ENCODE measurements at regions not wholly inside any gene's neighbourhood (a gene's known extent, or its start where the extent isn't known, plus 50 kb on each side); places are given as distances from the start of the nearest gene placed in this dataset.

GRCh38 chr15:79164465-79164864 is 73.9 kb upstream of the RASGRF1 start:
- DNase-seq (ENCODE audit: extremely low read depth, insufficient read length) = no peak
- H3K4me3 ChIP-seq (replicated peaks; ENCODE audit: low read depth, low read length) = no peak overlapping the region
- H3K36me3 ChIP-seq (ENCODE audit: control insufficient read depth, insufficient read depth, low read length) = no peaks in the 10 kb centered on the region
- no peak for TF ChIP-seq CTCF (IDR thresholded peaks at IDR 0.05; ENCODE audit: insufficient read depth, low read length, poor library complexity, severe bottlenecking)
- H3K27me3 ChIP-seq (replicated peaks; ENCODE audit: control insufficient read depth, insufficient read depth, low read length) = no peaks in the 10 kb centered on the region; the same call in none of the 2 replicates

GRCh38 chr15:79164043-79164442 is 73.5 kb upstream of the RASGRF1 start:
- no peak for TF ChIP-seq CTCF (IDR thresholded peaks at IDR 0.05; ENCODE audit: insufficient read depth, low read length, poor library complexity, severe bottlenecking)
- no peak for DNase-seq (ENCODE audit: extremely low read depth, insufficient read length)
- Histone ChIP-seq H3K27me3 (replicated peaks; ENCODE audit: control insufficient read depth, insufficient read depth, low read length) (no peaks in the 10 kb centered on the region; the same call in none of the 2 replicates), H3K4me3 (replicated peaks; ENCODE audit: low read depth, low read length) (no peak overlapping the region), H3K36me3 (ENCODE audit: control insufficient read depth, insufficient read depth, low read length) (no peaks in the 10 kb centered on the region; the same call in 1 of the 2 replicates)

GRCh38 chr15:79163395-79163794 is 72.8 kb upstream of the RASGRF1 start:
- Histone ChIP-seq H3K4me3 (replicated peaks; ENCODE audit: low read depth, low read length) (no peak overlapping the region), H3K36me3 (ENCODE audit: control insufficient read depth, insufficient read depth, low read length) (no peaks in the 10 kb centered on the region; the same call in 1 of the 2 replicates), H3K27me3 (replicated peaks; ENCODE audit: control insufficient read depth, insufficient read depth, low read length) (no peaks in the 10 kb centered on the region; the same call in none of the 2 replicates)
- DNase-seq (ENCODE audit: extremely low read depth, insufficient read length) = no peak
- no peak for TF ChIP-seq CTCF (IDR thresholded peaks at IDR 0.05; ENCODE audit: insufficient read depth, low read length, poor library complexity, severe bottlenecking)

DNA sequence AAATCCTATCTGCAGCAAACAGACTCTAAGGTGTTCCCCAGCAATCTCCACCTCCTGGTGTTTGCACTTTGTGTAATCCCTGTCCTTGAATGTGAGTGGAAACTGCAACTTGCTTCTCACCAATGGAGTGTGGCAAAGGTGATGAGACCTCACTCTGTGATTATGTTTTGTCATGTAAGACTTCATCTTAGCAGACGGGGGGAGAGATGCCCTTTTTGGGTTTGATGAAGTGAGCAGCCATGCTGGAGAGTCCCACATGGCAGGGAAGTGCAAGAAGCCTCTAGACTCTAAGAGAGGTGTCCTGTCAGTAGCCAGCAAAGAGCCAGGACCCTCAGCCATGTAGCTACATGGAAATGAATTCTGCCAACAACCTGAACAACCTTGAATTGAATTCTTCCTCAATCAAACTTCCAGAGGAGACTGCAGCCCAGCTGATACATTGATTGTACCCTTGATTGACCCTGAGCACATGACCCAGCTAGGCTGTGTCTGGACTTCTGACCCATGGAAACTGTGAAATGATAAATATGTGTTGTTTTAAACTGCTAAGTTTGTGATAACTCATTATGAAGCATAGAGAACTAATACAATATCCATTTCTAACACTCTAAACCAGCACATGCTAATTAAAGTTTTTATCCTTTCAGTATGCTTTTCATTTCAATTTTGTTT is 71.4 kb upstream of the RASGRF1 start:
- H3K4me3 ChIP-seq (replicated peaks; ENCODE audit: low read depth, low read length) = no peak overlapping the region
- TF ChIP-seq CTCF (IDR thresholded peaks at IDR 0.05; ENCODE audit: insufficient read depth, low read length, poor library complexity, severe bottlenecking) = no peak
- H3K27me3 ChIP-seq (replicated peaks; ENCODE audit: control insufficient read depth, insufficient read depth, low read length) = no peaks in the 10 kb centered on the region; the same call in 1 of the 2 replicates
- DNase-seq (ENCODE audit: extremely low read depth, insufficient read length) = no peak
- no peaks in the 10 kb centered on the region; the same call in 1 of the 2 replicates for H3K36me3 ChIP-seq (ENCODE audit: control insufficient read depth, insufficient read depth, low read length)

- H3K36me3 ChIP-seq (ENCODE audit: control insufficient read depth, insufficient read depth, low read length) = no peaks in the 10 kb centered on the region; the same call in 1 of the 2 replicates
- no peak for TF ChIP-seq CTCF (IDR thresholded peaks at IDR 0.05; ENCODE audit: insufficient read depth, low read length, poor library complexity, severe bottlenecking)
- H3K4me3 ChIP-seq (replicated peaks; ENCODE audit: low read depth, low read length) = no peak overlapping the region
- DNase-seq (ENCODE audit: extremely low read depth, insufficient read length) = no peak
- H3K27me3 ChIP-seq (replicated peaks; ENCODE audit: control insufficient read depth, insufficient read depth, low read length) = no peaks in the 10 kb centered on the region; the same call in none of the 2 replicates
Measured at GRCh38 chr15:79160211-79160610, 69.6 kb upstream of the RASGRF1 start.
